GM12878 (cell line): ENCODE measurements at regions not wholly inside any gene's neighbourhood (a gene's known extent, or its start where the extent isn't known, plus 50 kb on each side); places are given as distances from the start of the nearest gene placed in this dataset.

Experiments used
- ATAC-seq: fragments of 200-7000 bp; cut with Tn5 transposase; 3 replicates; pipeline ENCODE4 v1.9.1; 2020; ENCODE audit warnings: mild to moderate bottlenecking, moderate library complexity
- BruUV-seq: library from RNA; stranded (reverse); fragments of 400-500 nt; replicated peaks from 2 replicates; lab custom pipeline; 2021; lab: Mats Ljungman, UMichigan
- CTCF ChIA-PET: fragments of 300-600 bp; sonication (Branson Sonifier 250); formaldehyde crosslinking; extraction: SDS; loops from one replicate; lab custom pipeline; 2021; ENCODE audit warnings: inconsistent platforms; lab: Yijun Ruan, JAX
- POLR2A ChIA-PET: fragments of 350-600 bp; formaldehyde crosslinking; extraction: SDS; loops from one replicate; lab custom pipeline; 2021; ENCODE audit warnings: inconsistent platforms; lab: Charles Lee
- RAD21 ChIA-PET: fragments of 300-600 bp; sonication (Branson Sonifier 250); formaldehyde crosslinking; loops from one replicate; lab custom pipeline; 2023; ENCODE audit warnings: antibody characterized with exemption; ENCODE audit not compliant: unreplicated experiment; lab: Charles Lee
- SMC1A ChIA-PET: fragments of 300-600 bp; sonication (Branson Sonifier 250); formaldehyde crosslinking; loops from one replicate; lab custom pipeline; 2023; ENCODE audit not compliant: unreplicated experiment, uncharacterized antibody; lab: Charles Lee
- DNase-seq: peaks from one replicate; pipeline ENCODE4 v3.0.0-alpha.2; 2011; ENCODE audit warnings: low read depth, low spot score
- FAIRE-seq: peaks from 3 replicates; lab custom pipeline; 2011; peaks lifted over from hg19 to GRCh38; lab: Jason Lieb, UNC
- H2AFZ ChIP-seq: 2 replicates; pipeline ENCODE4 v1.6.0; 2011; ENCODE audit warnings: low read depth, low read length, control low read depth; ENCODE audit not compliant: control insufficient read depth
- H3K27ac ChIP-seq: 2 replicates; pipeline ENCODE4 v1.5.1; 2011; ENCODE audit warnings: control low read depth; ENCODE audit not compliant: control insufficient read depth, insufficient read depth
- H3K27me3 ChIP-seq, 2 experiments: replicated peaks in 1 of 2; 2 replicates each; pipeline versions ENCODE4 v1.6.0 to v1.6.1; 2011; ENCODE audit warnings: low read length in 1 of 2; ENCODE audit not compliant: control insufficient read depth in 2 of 2, insufficient read depth in 2 of 2
- H3K36me3 ChIP-seq, 2 experiments: 2 replicates each; pipeline ENCODE4 v1.5.1; 2011; ENCODE audit warnings: low read length in 1 of 2; ENCODE audit not compliant: control insufficient read depth in 2 of 2, insufficient read depth in 2 of 2
- H3K4me1 ChIP-seq: 2 replicates; pipeline ENCODE4 v1.6.1; 2011; ENCODE audit warnings: mild to moderate bottlenecking, low read length, moderate library complexity, mixed read lengths; ENCODE audit not compliant: control insufficient read depth, insufficient read depth
- H3K4me2 ChIP-seq: 2 replicates; pipeline ENCODE4 v1.6.0; 2011; ENCODE audit warnings: control low read depth; ENCODE audit not compliant: control insufficient read depth, insufficient read depth
- H3K4me3 ChIP-seq: fragments of 200-600 bp; sonication (generic); 2 replicates; pipeline ENCODE4 v1.5.1; 2016
- H3K79me2 ChIP-seq: 2 replicates; pipeline ENCODE4 v1.6.0; 2011; ENCODE audit warnings: low read length; ENCODE audit not compliant: control insufficient read depth, insufficient read depth
- H3K9ac ChIP-seq: 2 replicates; pipeline ENCODE4 v1.8.0; 2011; ENCODE audit warnings: low read length, control low read depth, mixed read lengths; ENCODE audit not compliant: control insufficient read depth, insufficient read depth
- H3K9me3 ChIP-seq: replicated peaks from 3 replicates; pipeline ENCODE4 v1.5.1; 2011; ENCODE audit warnings: mild to moderate bottlenecking, low read length; ENCODE audit not compliant: control insufficient read depth, insufficient read depth
- H4K20me1 ChIP-seq: 2 replicates; pipeline ENCODE4 v1.6.0; 2011; ENCODE audit not compliant: control insufficient read depth, insufficient read depth
- ASH2L ChIP-seq: fragments of 300-600, 200-600 bp; sonication (generic); IDR thresholded peaks from 2 replicates; pipeline ENCODE4 v1.6.1; 2017; ENCODE audit warnings: low read depth, mild to moderate bottlenecking, borderline replicate concordance
- ATF7 ChIP-seq: fragments of 450-650 bp; IDR thresholded peaks from 2 replicates; pipeline ENCODE4 v1.6.1; 2016; ENCODE audit warnings: low read depth, mild to moderate bottlenecking
- CTCF ChIP-seq, 3 experiments: IDR thresholded peaks in 2 of 3; conservative IDR thresholded peaks in 1 of 3; 2 replicates each; pipeline ENCODE4 v1.5.1; 2011; ENCODE audit warnings: low read depth in 3 of 3, low read length in 3 of 3, mild to moderate bottlenecking in 3 of 3, control low read depth in 2 of 3, moderate library complexity in 2 of 3, inconsistent platforms in 1 of 3, mixed read lengths in 1 of 3; ENCODE audit not compliant: control insufficient read depth in 2 of 3, insufficient read depth in 1 of 3; ENCODE audit errors: extremely low read depth in 1 of 3
- HDAC2 ChIP-seq: fragments of 200-600 bp; sonication (generic); IDR thresholded peaks from 2 replicates; pipeline ENCODE4 v1.6.1; 2017
- JUND ChIP-seq: IDR thresholded peaks from 2 replicates; pipeline ENCODE4 v1.6.1; 2012; ENCODE audit warnings: low read depth, mild to moderate bottlenecking, low read length, improper control_type of control experiment, moderate library complexity
- MYC ChIP-seq: IDR thresholded peaks from 2 replicates; pipeline ENCODE4 v1.6.1; 2011; ENCODE audit warnings: mild to moderate bottlenecking, low read length, moderate library complexity, inconsistent platforms; ENCODE audit not compliant: insufficient read depth, insufficient replicate concordance, insufficient read length, severe bottlenecking
- NKRF ChIP-seq: fragments of 450-650 bp; conservative IDR thresholded peaks from 2 replicates; pipeline ENCODE4 v1.6.1; 2017; ENCODE audit warnings: mild to moderate bottlenecking, moderate library complexity
- NR2F1 ChIP-seq: fragments of 450-650 bp; conservative IDR thresholded peaks from 2 replicates; pipeline ENCODE4 v1.6.1; 2017; ENCODE audit warnings: mild to moderate bottlenecking
- PKNOX1 ChIP-seq: fragments of 450-650 bp; IDR thresholded peaks from 2 replicates; pipeline ENCODE4 v1.6.1; 2016; ENCODE audit warnings: mild to moderate bottlenecking
- POLR2AphosphoS2 ChIP-seq: IDR thresholded peaks from 2 replicates; pipeline ENCODE4 v1.6.1; 2011; ENCODE audit warnings: low read depth, mild to moderate bottlenecking, low read length, improper control_type of control experiment, moderate library complexity
- POLR2AphosphoS5 ChIP-seq: IDR thresholded peaks from 2 replicates; pipeline ENCODE4 v1.6.1; 2011; ENCODE audit warnings: mild to moderate bottlenecking, low read length, inconsistent platforms
- WGBS: methylation state at CpG from one replicate; pipeline ENCODE4 v1.1.6; 2016; ENCODE audit warnings: low lambda C conversion rate; ENCODE audit not compliant: insufficient replicate concordance, insufficient coverage; ENCODE audit errors: missing lambda C conversion rate; 5-methylcytosine and 5-hydroxymethylcytosine counted together
- in situ Hi-C: fragments of 300-500 bp; cut with MboI; formaldehyde crosslinking; loops from 9 replicates; pipeline ENCODE4 v1.14.3; 2018; ENCODE audit warnings: mixed read lengths
- intact Hi-C: fragments of 100-400 bp; cut with micrococcal nuclease; formaldehyde crosslinking; loops from one replicate; pipeline ENCODE4 v1.14.2; 2022; ENCODE audit not compliant: unreplicated experiment

- ChIA-PET CTCF (interaction anchor here (1.9 to 3.5 kb wide), 2 partner anchors 11 to 13 kb away, joined by 5 to 18 read pairs; no protein-coding TSS in a partner anchor), SMC1A (no interaction called here)
- BruUV-seq: no TSS peak
Observed at GRCh38 chr2:209323738-209324137, 100.1 kb upstream of the MAP2 start.

GRCh38 chr2:209324281-209324680 is 99.6 kb upstream of the MAP2 start:
- Histone ChIP-seq H3K4me1 (no peaks in the 10 kb centered on the region), H3K4me3 (no peak overlapping the region), H3K79me2 (no peaks in the 10 kb centered on the region), H3K27me3 (no peaks in the 10 kb centered on the region), H3K27ac (no peak overlapping the region), H3K9ac (no peak overlapping the region), H2AFZ (no peak overlapping the region), H4K20me1 (no peaks in the 10 kb centered on the region), H3K36me3 (no peaks in the 10 kb centered on the region), H3K4me2 (no peak overlapping the region), H3K9me3 (no peaks in the 10 kb centered on the region)
- SMC1A ChIA-PET: no interaction called here
- POLR2A ChIA-PET: no interaction called here
- ATAC-seq (no peak), DNase-seq (no peak), FAIRE-seq (no peak)
- no TSS peak for BruUV-seq
- CTCF ChIA-PET: interaction anchor here (1.9 to 3.5 kb wide), 2 partner anchors 10 to 13 kb away, joined by 5 to 18 read pairs; no protein-coding TSS in a partner anchor
- intact Hi-C loops (loop anchor here (5.0 kb wide), 1 partner anchor 857 kb away; no protein-coding TSS in a partner anchor), in situ Hi-C loops (no loop called here)
- RAD21 ChIA-PET: interaction anchor here (0.8 kb wide), 1 partner anchor 8 kb away, joined by 3 read pairs; no protein-coding TSS in a partner anchor
- no peak for TF ChIP-seq POLR2AphosphoS2
- TF ChIP-seq NKRF: no peak
- TF ChIP-seq JUND: no peak
- TF ChIP-seq POLR2AphosphoS5: no peak
- TF ChIP-seq MYC: no peak
- TF ChIP-seq NR2F1: no peak
- TF ChIP-seq ASH2L: no peak
- no peak for TF ChIP-seq HDAC2
- TF ChIP-seq CTCF (IDR thresholded peaks at IDR 0.05 in 2 of 3, conservative IDR thresholded peaks at IDR 0.05 in 1 of 3; ENCODE audit: control insufficient read depth in 2 of 3, extremely low read depth in 1 of 3, insufficient read depth in 1 of 3, low read depth in 3 of 3, low read length in 3 of 3): no peak
- TF ChIP-seq ATF7: no peak

More at GRCh38 chr2:209323738-209324137, 100.1 kb upstream of the MAP2 start:
- intact Hi-C loops: loop anchor here (5.0 kb wide), 1 partner anchor 856 kb away; no protein-coding TSS in a partner anchor
- POLR2A ChIA-PET: no interaction called here
- H3K4me1 ChIP-seq: no peaks in the 10 kb centered on the region
- H4K20me1 ChIP-seq: no peaks in the 10 kb centered on the region
- TF ChIP-seq POLR2AphosphoS2: no peak
- TF ChIP-seq PKNOX1: peak; percentile 45; the same call in 1 of the 2 replicates
- RAD21 ChIA-PET: no interaction called here
- no peaks in the 10 kb centered on the region for H3K27me3 ChIP-seq
- no peaks in the 10 kb centered on the region for H3K79me2 ChIP-seq
- 54% methylated on average over 2 of the region's 2 CpGs for WGBS
- H3K27ac ChIP-seq: no peak overlapping the region
- no peak overlapping the region for H3K9ac ChIP-seq
- H3K36me3 ChIP-seq: no peaks in the 10 kb centered on the region
- DNase-seq (no peak), ATAC-seq (no peak; the same call in 2 of the 3 replicates), FAIRE-seq (no peak)
- no peaks in the 10 kb centered on the region for H3K9me3 ChIP-seq
- no peak overlapping the region for H2AFZ ChIP-seq
- in situ Hi-C loops: no loop called here
- no peak overlapping the region for H3K4me3 ChIP-seq
- H3K4me2 ChIP-seq: no peak overlapping the region
